RKO (cell line): ENCODE measurements at regions not wholly inside any gene's neighbourhood (a gene's known extent, or its start where the extent isn't known, plus 50 kb on each side); places are given as distances from the start of the nearest gene placed in this dataset.
"Not testable (repeated sequence)": the region's sequence is repeated elsewhere in the genome, so short reads cannot be mapped to it uniquely, and the experiment has no call there.

Experiments
- DNase-seq: peaks from one replicate; pipeline ENCODE4 v3.0.0-alpha.2; 2016; ENCODE audit warnings: low spot score

GRCh38 chr9:30127371-30127770 is 2257.1 kb upstream of the ACO1 start:
- DNase-seq = no peak

DNA sequence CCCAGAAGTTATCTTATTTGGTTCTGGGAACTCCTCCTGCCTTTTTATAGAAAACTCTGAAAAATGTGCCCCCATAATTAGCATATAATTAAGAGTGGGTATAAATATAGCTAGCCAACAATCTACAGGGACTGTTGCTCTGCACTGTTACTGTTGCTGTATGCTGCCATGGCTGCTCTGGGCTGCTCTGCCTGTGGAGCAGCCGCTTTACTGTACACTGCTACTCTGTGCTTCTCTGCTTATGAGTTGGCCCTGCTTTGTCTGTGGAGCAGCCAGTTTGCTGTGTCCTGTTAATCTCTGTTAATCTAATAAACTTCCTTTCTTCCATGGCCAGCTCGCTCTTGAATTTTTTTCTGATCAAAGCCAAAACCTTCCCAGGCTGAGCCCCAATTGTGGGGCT is 2244.0 kb upstream of the ACO1 start:
- no peak for DNase-seq

- DNase-seq = no peak
These were observed 2223.9 kb upstream of the ACO1 start for GRCh38 chr9:30160570-30160969.

GRCh38 chr9:30172206-30172605 is 2212.2 kb upstream of the ACO1 start:
- DNase-seq = no peak

GRCh38 chr9:30178610-30179009 is 2205.8 kb upstream of the ACO1 start:
- DNase-seq = no peak

DNA sequence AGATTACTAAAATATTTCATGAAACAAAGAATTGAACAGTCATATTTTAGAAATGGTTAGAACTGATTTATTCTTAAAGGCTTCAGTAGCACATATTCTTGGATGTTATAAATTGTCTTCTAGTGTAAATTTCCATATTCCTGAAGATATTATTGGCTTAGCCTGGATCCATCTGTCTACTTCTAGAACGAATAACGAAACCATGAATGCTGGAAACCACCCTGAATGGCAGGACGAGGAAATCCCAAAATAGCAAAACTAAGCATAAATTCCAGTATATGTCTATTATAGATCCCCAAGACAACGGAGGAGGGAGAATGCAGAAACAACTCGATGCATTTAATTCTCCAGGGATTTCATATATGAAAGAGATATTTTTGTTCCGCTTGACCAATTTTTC is 2191.0 kb upstream of the ACO1 start:
- DNase-seq = no peak

GRCh38 chr9:30196941-30197340 is 2187.5 kb upstream of the ACO1 start:
- no peak for DNase-seq

DNA sequence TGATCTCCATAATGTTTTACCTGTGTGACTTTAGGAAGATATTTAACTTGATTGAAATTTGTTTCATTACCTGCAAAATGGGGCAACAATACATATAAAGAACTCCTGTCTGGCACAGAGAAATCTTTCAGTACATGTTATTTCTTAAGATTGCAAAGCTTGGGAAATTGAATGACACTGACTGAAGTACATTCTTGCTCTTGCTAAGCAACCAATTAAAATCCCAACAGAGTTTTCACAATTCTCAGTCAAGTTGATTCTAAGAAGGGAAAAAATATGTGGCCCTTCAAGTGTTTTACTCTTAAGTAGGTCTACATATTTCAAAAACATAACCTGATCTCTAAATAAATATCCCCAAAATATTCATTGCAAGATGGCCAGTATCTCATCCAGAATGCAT is 2187.0 kb upstream of the ACO1 start:
- DNase-seq = no peak

GRCh38 chr9:30197954-30198353 is 2186.5 kb upstream of the ACO1 start:
- no peak for DNase-seq

- no peak for DNase-seq
These were observed 2185.8 kb upstream of the ACO1 start for GRCh38 chr9:30198463-30199309.

GRCh38 chr9:30201024-30201423 is 2183.4 kb upstream of the ACO1 start:
- DNase-seq = no peak

DNA sequence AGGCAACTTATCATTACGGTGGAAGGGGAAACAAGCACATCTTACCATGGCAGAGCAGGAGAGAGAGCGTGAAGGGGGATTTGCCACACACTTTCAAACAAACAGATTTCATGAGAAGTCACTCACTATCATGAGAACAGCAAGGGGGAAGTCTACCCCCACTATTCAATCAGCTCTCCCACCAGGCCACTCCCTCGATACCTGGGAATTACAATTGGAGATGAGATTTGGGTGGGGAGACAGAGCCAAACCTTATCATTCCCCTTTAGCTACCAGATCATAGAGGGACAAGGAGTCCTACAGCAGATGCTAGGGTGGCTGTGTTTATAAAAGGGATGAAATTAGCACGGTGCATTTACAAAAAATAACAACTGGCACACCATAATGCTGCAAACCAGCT is 2149.4 kb upstream of the ACO1 start:
- no peak for DNase-seq

- no peak for DNase-seq
These were observed 2148.9 kb upstream of the ACO1 start for GRCh38 chr9:30235564-30235963.

GRCh38 chr9:30239878-30240277 is 2144.6 kb upstream of the ACO1 start:
- no peak for DNase-seq

GRCh38 chr9:30243467-30243866 is 2141.0 kb upstream of the ACO1 start:
- no peak for DNase-seq

- DNase-seq = no peak
These were observed 2139.6 kb upstream of the ACO1 start for GRCh38 chr9:30244877-30245276.

DNA sequence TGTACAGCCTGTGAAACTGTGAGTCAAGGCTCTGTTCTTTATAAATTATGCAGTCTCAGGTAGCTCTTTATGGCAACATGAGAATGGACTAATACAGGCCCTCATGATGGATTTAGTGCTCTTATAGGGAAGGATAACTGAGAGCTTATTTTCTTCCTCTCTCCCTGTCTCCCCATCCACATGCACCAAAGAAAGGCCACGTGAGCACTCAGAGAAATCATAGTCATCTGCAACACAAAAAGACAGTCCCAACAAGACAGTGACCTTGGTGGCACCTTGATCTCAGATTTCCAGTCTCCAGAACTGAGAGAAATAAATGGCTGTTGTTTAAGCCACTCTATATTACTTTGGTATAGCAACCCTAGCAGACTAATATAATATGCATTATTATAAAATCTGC is 2133.6 kb upstream of the ACO1 start:
- DNase-seq = no peak

DNA sequence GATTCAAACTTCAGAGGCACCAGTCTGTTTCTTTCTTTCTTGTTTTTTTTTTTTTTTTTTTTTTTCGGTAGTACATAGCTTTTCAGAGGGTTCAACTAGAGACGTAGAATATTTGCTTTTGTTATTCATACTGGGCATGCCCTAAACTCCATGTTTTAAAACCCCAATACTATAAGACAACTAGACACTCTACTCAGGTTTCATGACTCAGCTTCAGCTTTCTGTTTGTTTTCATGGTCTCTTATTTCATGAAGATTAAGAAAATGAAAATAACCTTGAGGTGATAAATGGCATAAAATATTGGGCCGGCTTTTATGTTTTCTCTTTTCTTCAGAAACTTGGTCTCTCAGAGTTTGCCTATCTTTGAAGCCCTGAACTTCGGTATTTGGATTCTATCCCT is 2126.3 kb upstream of the ACO1 start:
- no peak for DNase-seq

DNA sequence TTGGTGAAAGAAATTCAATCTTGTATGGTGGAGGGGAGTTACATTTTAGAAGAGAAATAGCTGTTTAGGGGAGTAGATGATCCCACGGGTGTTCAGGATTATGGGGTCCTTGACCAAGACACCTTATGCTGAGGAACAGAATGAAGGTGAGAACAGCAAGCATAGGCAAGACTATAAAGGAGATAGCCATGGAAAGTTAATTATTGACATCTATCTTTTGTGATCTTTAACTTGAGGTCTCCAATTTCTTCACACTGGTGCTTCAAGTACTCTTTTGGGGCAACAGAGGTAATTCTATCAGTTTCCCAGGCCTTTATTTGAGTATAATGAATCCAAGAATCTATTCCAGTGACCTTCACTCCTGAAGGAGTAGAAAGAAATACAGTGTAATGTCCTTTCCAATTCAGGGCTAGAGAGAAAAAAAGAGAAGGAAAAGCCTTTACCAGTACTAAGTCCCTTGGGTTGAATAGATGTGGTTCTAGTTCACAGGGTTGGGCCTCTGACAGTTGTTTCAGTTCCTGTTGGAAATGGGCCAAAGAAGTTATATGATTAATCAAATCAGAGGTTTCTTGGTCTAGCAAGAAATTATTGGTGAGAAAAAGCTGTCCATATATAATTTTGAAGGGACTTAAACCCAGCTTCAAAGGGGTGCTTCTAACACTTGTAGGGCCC is 2104.1 kb upstream of the ACO1 start:
- DNase-seq = no peak

DNA sequence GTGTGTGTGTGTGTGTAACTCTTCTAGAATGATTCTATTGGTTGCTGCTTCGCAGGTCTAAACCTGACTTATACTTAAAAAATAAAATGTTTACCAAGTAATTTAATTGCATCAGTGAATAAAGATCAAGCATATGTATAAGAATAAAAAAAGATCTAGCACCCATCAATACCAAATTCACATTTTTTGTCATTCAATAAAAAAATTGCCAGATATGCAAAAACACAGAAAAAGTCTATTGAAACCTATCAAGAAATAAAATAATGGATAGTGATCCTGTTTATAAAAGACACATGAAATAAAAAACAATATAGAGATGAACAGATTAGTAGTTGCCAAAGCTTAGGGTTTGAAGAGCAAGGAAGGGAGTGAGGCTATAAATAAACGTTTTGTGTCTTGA is 2095.0 kb upstream of the ACO1 start:
- no peak for DNase-seq

DNA sequence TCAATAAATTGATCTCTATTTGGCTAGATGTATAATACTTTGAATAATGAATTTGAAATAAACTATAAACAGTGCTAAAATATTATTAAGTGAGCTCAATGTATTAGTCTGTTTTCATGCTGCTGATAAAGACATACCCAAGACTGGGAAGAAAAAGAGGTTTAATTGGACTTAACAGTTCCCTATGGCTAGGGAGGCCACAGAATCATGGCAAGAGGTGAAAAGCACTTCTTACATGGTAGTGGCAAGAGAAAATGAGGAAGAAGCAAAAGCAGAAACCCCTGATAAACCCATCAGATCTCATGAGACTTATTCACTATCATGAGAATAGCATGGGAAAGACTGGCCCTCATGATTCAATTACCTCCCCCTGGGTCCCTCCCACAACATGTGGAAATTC is 2092.4 kb upstream of the ACO1 start:
- not testable (repeated sequence) for DNase-seq

- no peak for DNase-seq
These were observed 2091.2 kb upstream of the ACO1 start for GRCh38 chr9:30293231-30293630.

GRCh38 chr9:30299126-30299780 is 2085.2 kb upstream of the ACO1 start:
- no peak for DNase-seq
